ENCODE measurements at regions not wholly inside any gene's neighbourhood (a gene's known extent, or its start where the extent isn't known, plus 50 kb on each side); places are given as distances from the start of the nearest gene placed in this dataset.
"Not testable (repeated sequence)": the region's sequence is repeated elsewhere in the genome, so short reads cannot be mapped to it uniquely, and the experiment has no call there.

- H3K27me3 ChIP-seq (ENCODE audit: insufficient read depth, low read length): peaks cover 7% of the 10 kb centered on the region
- no peak overlapping the region for H2AFZ ChIP-seq (ENCODE audit: low read depth, low read length)
- no peaks in the 10 kb centered on the region for H3K36me3 ChIP-seq (ENCODE audit: insufficient read depth, low read length)
- no peak overlapping the region for H3K4me3 ChIP-seq (ENCODE audit: low read length)
- H3K4me1 ChIP-seq (ENCODE audit: insufficient read depth, low read length): no peaks in the 10 kb centered on the region
- no peaks in the 10 kb centered on the region for H3K9me3 ChIP-seq (ENCODE audit: low read length)
Measured at GRCh38 chr22:22118987-22119386, 125.6 kb upstream of the VPREB1 start.

GRCh38 chr22:22117864-22118544, 126.6 kb upstream of the VPREB1 start:
- not testable (repeated sequence) for H3K9me3 ChIP-seq (ENCODE audit: low read length); H3K36me3 ChIP-seq (ENCODE audit: insufficient read depth, low read length); H3K4me1 ChIP-seq (ENCODE audit: insufficient read depth, low read length); H3K4me3 ChIP-seq (ENCODE audit: low read length); H2AFZ ChIP-seq (ENCODE audit: low read depth, low read length); H3K27me3 ChIP-seq (ENCODE audit: insufficient read depth, low read length)

- not testable (repeated sequence) for H3K9me3 ChIP-seq (ENCODE audit: low read length); H2AFZ ChIP-seq (ENCODE audit: low read depth, low read length); H3K4me1 ChIP-seq (ENCODE audit: insufficient read depth, low read length); H3K36me3 ChIP-seq (ENCODE audit: insufficient read depth, low read length); H3K4me3 ChIP-seq (ENCODE audit: low read length)
- H3K27me3 ChIP-seq (ENCODE audit: insufficient read depth, low read length): peaks cover 11% of the 10 kb centered on the region
Measured at GRCh38 chr22:22116997-22117770, 127.4 kb upstream of the VPREB1 start.

- Histone ChIP-seq H3K27me3 (ENCODE audit: insufficient read depth, low read length) (peaks cover 3% of the 10 kb centered on the region), H2AFZ (ENCODE audit: low read depth, low read length) (no peak overlapping the region), H3K4me1 (ENCODE audit: insufficient read depth, low read length) (no peaks in the 10 kb centered on the region), H3K36me3 (ENCODE audit: insufficient read depth, low read length) (no peaks in the 10 kb centered on the region), H3K9me3 (ENCODE audit: low read length) (no peaks in the 10 kb centered on the region), H3K4me3 (ENCODE audit: low read length) (no peak overlapping the region)
Measured at GRCh38 chr22:22113701-22114100, 130.9 kb upstream of the VPREB1 start.

- H3K36me3 ChIP-seq (ENCODE audit: insufficient read depth, low read length): no peaks in the 10 kb centered on the region
- no peaks in the 10 kb centered on the region for H3K4me1 ChIP-seq (ENCODE audit: insufficient read depth, low read length)
- no peak overlapping the region for H3K4me3 ChIP-seq (ENCODE audit: low read length)
- H3K27me3 ChIP-seq (ENCODE audit: insufficient read depth, low read length): peaks cover 3% of the 10 kb centered on the region
- no peak overlapping the region for H2AFZ ChIP-seq (ENCODE audit: low read depth, low read length)
- H3K9me3 ChIP-seq (ENCODE audit: low read length): no peaks in the 10 kb centered on the region
Measured at GRCh38 chr22:22112533-22113294, 130.1 kb upstream of the TOP3B start.

- Histone ChIP-seq H2AFZ (ENCODE audit: low read depth, low read length) (no peak overlapping the region), H3K9me3 (ENCODE audit: low read length) (no peaks in the 10 kb centered on the region), H3K4me1 (ENCODE audit: insufficient read depth, low read length) (no peaks in the 10 kb centered on the region), H3K27me3 (ENCODE audit: insufficient read depth, low read length) (peaks cover 3% of the 10 kb centered on the region), H3K36me3 (ENCODE audit: insufficient read depth, low read length) (no peaks in the 10 kb centered on the region), H3K4me3 (ENCODE audit: low read length) (no peak overlapping the region)
Measured at GRCh38 chr22:22111983-22112382, 129.4 kb upstream of the TOP3B start.

- Histone ChIP-seq H3K36me3 (ENCODE audit: insufficient read depth, low read length) (no peaks in the 10 kb centered on the region), H3K4me1 (ENCODE audit: insufficient read depth, low read length) (no peaks in the 10 kb centered on the region), H3K27me3 (ENCODE audit: insufficient read depth, low read length) (peaks cover 3% of the 10 kb centered on the region), H3K4me3 (ENCODE audit: low read length) (no peak overlapping the region), H3K9me3 (ENCODE audit: low read length) (no peaks in the 10 kb centered on the region), H2AFZ (ENCODE audit: low read depth, low read length) (no peak overlapping the region)
Measured at GRCh38 chr22:22111267-22111751, 128.7 kb upstream of the TOP3B start.

GRCh38 chr22:22110548-22111266, 128.1 kb upstream of the TOP3B start:
- Histone ChIP-seq H3K27me3 (ENCODE audit: insufficient read depth, low read length) (peaks cover 3% of the 10 kb centered on the region), H3K4me3 (ENCODE audit: low read length) (no peak overlapping the region), H3K4me1 (ENCODE audit: insufficient read depth, low read length) (no peaks in the 10 kb centered on the region), H3K9me3 (ENCODE audit: low read length) (no peaks in the 10 kb centered on the region), H2AFZ (ENCODE audit: low read depth, low read length) (no peak overlapping the region), H3K36me3 (ENCODE audit: insufficient read depth, low read length) (no peaks in the 10 kb centered on the region)

- peaks cover 3% of the 10 kb centered on the region for H3K27me3 ChIP-seq (ENCODE audit: insufficient read depth, low read length)
- H3K4me3 ChIP-seq (ENCODE audit: low read length): no peak overlapping the region
- no peaks in the 10 kb centered on the region for H3K9me3 ChIP-seq (ENCODE audit: low read length)
- H2AFZ ChIP-seq (ENCODE audit: low read depth, low read length): no peak overlapping the region
- no peaks in the 10 kb centered on the region for H3K4me1 ChIP-seq (ENCODE audit: insufficient read depth, low read length)
- H3K36me3 ChIP-seq (ENCODE audit: insufficient read depth, low read length): no peaks in the 10 kb centered on the region
Measured at GRCh38 chr22:22109693-22110466, 127.3 kb upstream of the TOP3B start.

GRCh38 chr22:22106855-22107254, 124.3 kb upstream of the TOP3B start:
- no peaks in the 10 kb centered on the region for H3K9me3 ChIP-seq (ENCODE audit: low read length)
- H3K4me3 ChIP-seq (ENCODE audit: low read length): no peak overlapping the region
- H3K36me3 ChIP-seq (ENCODE audit: insufficient read depth, low read length): no peaks in the 10 kb centered on the region
- no peaks in the 10 kb centered on the region for H3K27me3 ChIP-seq (ENCODE audit: insufficient read depth, low read length)
- no peak overlapping the region for H2AFZ ChIP-seq (ENCODE audit: low read depth, low read length)
- H3K4me1 ChIP-seq (ENCODE audit: insufficient read depth, low read length): no peaks in the 10 kb centered on the region

GRCh38 chr22:22105364-22105763, 122.8 kb upstream of the TOP3B start:
- Histone ChIP-seq H2AFZ (ENCODE audit: low read depth, low read length) (no peak overlapping the region), H3K4me3 (ENCODE audit: low read length) (no peak overlapping the region), H3K4me1 (ENCODE audit: insufficient read depth, low read length) (no peaks in the 10 kb centered on the region), H3K9me3 (ENCODE audit: low read length) (no peaks in the 10 kb centered on the region), H3K27me3 (ENCODE audit: insufficient read depth, low read length) (no peaks in the 10 kb centered on the region), H3K36me3 (ENCODE audit: insufficient read depth, low read length) (no peaks in the 10 kb centered on the region)
